SK-N-SH treated with all-trans-retinoic acid at 6 μM for 48 hours (cell line): ENCODE measurements at regions not wholly inside any gene's neighbourhood (a gene's known extent, or its start where the extent isn't known, plus 50 kb on each side); places are given as distances from the start of the nearest gene placed in this dataset.

Experiments
- ATAC-seq: fragments of 200-7000 bp; cut with Tn5 transposase; 3 replicates; pipeline ENCODE4 v1.9.1; 2020; ENCODE audit warnings: mild to moderate bottlenecking, moderate library complexity
- ARNTL ChIP-seq: fragments of 450-650 bp; formaldehyde crosslinking; IDR thresholded peaks from 2 replicates; pipeline ENCODE4 v1.5.0; 2020; ENCODE audit warnings: low read depth, mild to moderate bottlenecking, moderate library complexity, borderline replicate concordance
- BACH2 ChIP-seq: fragments of 250-450 bp; sonication (Bioruptor Pico); IDR thresholded peaks from 2 replicates; pipeline ENCODE4 v1.9.0; 2021; ENCODE audit warnings: mild to moderate bottlenecking, borderline replicate concordance
- CSDC2 ChIP-seq: fragments of 250-450 bp; sonication (Bioruptor Pico); IDR thresholded peaks from 2 replicates; pipeline ENCODE4 v1.5.0; 2020; ENCODE audit warnings: mild to moderate bottlenecking, moderate library complexity
- CSRNP3 ChIP-seq: fragments of 250-450 bp; sonication (Bioruptor Pico); IDR thresholded peaks from 2 replicates; pipeline ENCODE4 v1.5.1; 2021; ENCODE audit warnings: mild to moderate bottlenecking, moderate library complexity
- ESRRG ChIP-seq: fragments of 250-450 bp; sonication (Bioruptor Pico); IDR thresholded peaks from 2 replicates; pipeline ENCODE4 v1.6.1; 2021; ENCODE audit warnings: mild to moderate bottlenecking
- GLIS3 ChIP-seq: fragments of 250-450 bp; sonication (Bioruptor Pico); IDR thresholded peaks from 2 replicates; pipeline ENCODE4 v1.5.0; 2020; ENCODE audit warnings: mild to moderate bottlenecking, moderate library complexity
- ISL1 ChIP-seq: fragments of 250-450 bp; sonication (Bioruptor Pico); IDR thresholded peaks from 2 replicates; pipeline ENCODE4 v2.1.2; 2022; ENCODE audit warnings: mild to moderate bottlenecking, moderate library complexity
- OSR1 ChIP-seq: fragments of 250-450 bp; sonication (Bioruptor Pico); IDR thresholded peaks from 2 replicates; pipeline ENCODE4 v1.8.0; 2022; ENCODE audit warnings: moderate library complexity, mild to moderate bottlenecking, inconsistent platforms
- PPARA ChIP-seq: fragments of 250-450 bp; sonication (Bioruptor Pico); IDR thresholded peaks from 2 replicates; pipeline ENCODE4 v1.5.0; 2020; ENCODE audit warnings: mild to moderate bottlenecking, borderline replicate concordance
- RARB ChIP-seq: fragments of 250-450 bp; sonication (Bioruptor Pico); IDR thresholded peaks from 2 replicates; pipeline ENCODE4 v1.8.0; 2021; ENCODE audit warnings: mild to moderate bottlenecking, moderate library complexity
- SNAI2 ChIP-seq: fragments of 250-450 bp; sonication (Bioruptor Pico); IDR thresholded peaks from 2 replicates; pipeline ENCODE4 v1.5.0; 2020; ENCODE audit warnings: mild to moderate bottlenecking, moderate library complexity
- TCF4 ChIP-seq: fragments of 250-450 bp; sonication (Bioruptor Pico); IDR thresholded peaks from 2 replicates; pipeline ENCODE4 v1.8.0; 2021; ENCODE audit warnings: mild to moderate bottlenecking, moderate library complexity, borderline replicate concordance
- TOX ChIP-seq: fragments of 250-450 bp; sonication (Bioruptor Pico); IDR thresholded peaks from 2 replicates; pipeline ENCODE4 v1.8.0; 2021; ENCODE audit warnings: mild to moderate bottlenecking, moderate library complexity, borderline replicate concordance
- TSHZ2 ChIP-seq: fragments of 250-450 bp; sonication (Bioruptor Pico); IDR thresholded peaks from 2 replicates; pipeline ENCODE4 v1.5.0; 2020; ENCODE audit warnings: mild to moderate bottlenecking, moderate library complexity
- ZC3H10 ChIP-seq: fragments of 250-450 bp; sonication (Bioruptor Pico); IDR thresholded peaks from 2 replicates; pipeline ENCODE4 v1.5.1; 2021; ENCODE audit warnings: mild to moderate bottlenecking, moderate library complexity
- ZFP30 ChIP-seq: fragments of 450-650 bp; formaldehyde crosslinking; IDR thresholded peaks from 2 replicates; pipeline ENCODE4 v1.5.0; 2022; ENCODE audit warnings: mild to moderate bottlenecking, moderate library complexity
- ZNF565 ChIP-seq: fragments of 450-650 bp; formaldehyde crosslinking; conservative IDR thresholded peaks from 2 replicates; pipeline ENCODE4 v1.5.0; 2020; ENCODE audit warnings: low read depth, mild to moderate bottlenecking, moderate library complexity
- ZNF70 ChIP-seq: fragments of 450-650 bp; formaldehyde crosslinking; IDR thresholded peaks from 2 replicates; pipeline ENCODE4 v1.5.0; 2020; ENCODE audit warnings: mild to moderate bottlenecking, moderate library complexity
- ZNF8 ChIP-seq: fragments of 450-650 bp; formaldehyde crosslinking; IDR thresholded peaks from 2 replicates; pipeline ENCODE4 v1.5.0; 2020; ENCODE audit warnings: mild to moderate bottlenecking, moderate library complexity
- TF ChIP-seq, protein P1 (sequence below): fragments of 250-450 bp; sonication (Bioruptor Pico); IDR thresholded peaks from 2 replicates; pipeline ENCODE4 v1.8.0; 2021; ENCODE audit warnings: low read depth, mild to moderate bottlenecking, moderate library complexity, borderline replicate concordance
- TF ChIP-seq, protein P2 (sequence below): fragments of 250-450 bp; sonication (Bioruptor Pico); IDR thresholded peaks from 2 replicates; pipeline ENCODE4 v1.8.0; 2020; ENCODE audit warnings: mild to moderate bottlenecking, moderate library complexity, borderline replicate concordance
- TF ChIP-seq, protein P3 (sequence below): fragments of 250-450 bp; sonication (Bioruptor Pico); IDR thresholded peaks from 2 replicates; pipeline ENCODE4 v1.5.1; 2020; ENCODE audit warnings: low read depth, mild to moderate bottlenecking, moderate library complexity

GRCh38 chr2:33671198-33671597 lies 72.1 kb upstream of the FAM98A start:
- ATAC-seq: no peak
- no peak for TF ChIP-seq TCF4 (CRISPR knock-in tag)
- TF ChIP-seq BACH2 (CRISPR knock-in tag): no peak
- TF ChIP-seq ZFP30 (CRISPR knock-in tag): no peak
- TF ChIP-seq ZNF8 (CRISPR knock-in tag): no peak
- TF ChIP-seq ZNF565 (CRISPR knock-in tag): no peak
- TF ChIP-seq ZNF70 (CRISPR knock-in tag): no peak
- TF ChIP-seq, protein P1, sequence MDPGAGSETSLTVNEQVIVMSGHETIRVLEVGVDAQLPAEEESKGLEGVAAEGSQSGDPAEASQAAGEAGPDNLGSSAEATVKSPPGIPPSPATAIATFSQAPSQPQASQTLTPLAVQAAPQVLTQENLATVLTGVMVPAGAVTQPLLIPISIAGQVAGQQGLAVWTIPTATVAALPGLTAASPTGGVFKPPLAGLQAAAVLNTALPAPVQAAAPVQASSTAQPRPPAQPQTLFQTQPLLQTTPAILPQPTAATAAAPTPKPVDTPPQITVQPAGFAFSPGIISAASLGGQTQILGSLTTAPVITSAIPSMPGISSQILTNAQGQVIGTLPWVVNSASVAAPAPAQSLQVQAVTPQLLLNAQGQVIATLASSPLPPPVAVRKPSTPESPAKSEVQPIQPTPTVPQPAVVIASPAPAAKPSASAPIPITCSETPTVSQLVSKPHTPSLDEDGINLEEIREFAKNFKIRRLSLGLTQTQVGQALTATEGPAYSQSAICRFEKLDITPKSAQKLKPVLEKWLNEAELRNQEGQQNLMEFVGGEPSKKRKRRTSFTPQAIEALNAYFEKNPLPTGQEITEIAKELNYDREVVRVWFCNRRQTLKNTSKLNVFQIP (CRISPR knock-in tag): no peak
- TF ChIP-seq SNAI2: no peak
- no peak for TF ChIP-seq TSHZ2 (CRISPR knock-in tag)
- TF ChIP-seq CSRNP3 (CRISPR knock-in tag): no peak
- no peak for TF ChIP-seq PPARA (CRISPR knock-in tag)
- no peak for TF ChIP-seq ESRRG
- TF ChIP-seq OSR1 (CRISPR knock-in tag): no peak
- TF ChIP-seq RARB (CRISPR knock-in tag): no peak
- TF ChIP-seq ISL1 (CRISPR knock-in tag): no peak
- TF ChIP-seq ZC3H10 (CRISPR knock-in tag): no peak

DNA sequence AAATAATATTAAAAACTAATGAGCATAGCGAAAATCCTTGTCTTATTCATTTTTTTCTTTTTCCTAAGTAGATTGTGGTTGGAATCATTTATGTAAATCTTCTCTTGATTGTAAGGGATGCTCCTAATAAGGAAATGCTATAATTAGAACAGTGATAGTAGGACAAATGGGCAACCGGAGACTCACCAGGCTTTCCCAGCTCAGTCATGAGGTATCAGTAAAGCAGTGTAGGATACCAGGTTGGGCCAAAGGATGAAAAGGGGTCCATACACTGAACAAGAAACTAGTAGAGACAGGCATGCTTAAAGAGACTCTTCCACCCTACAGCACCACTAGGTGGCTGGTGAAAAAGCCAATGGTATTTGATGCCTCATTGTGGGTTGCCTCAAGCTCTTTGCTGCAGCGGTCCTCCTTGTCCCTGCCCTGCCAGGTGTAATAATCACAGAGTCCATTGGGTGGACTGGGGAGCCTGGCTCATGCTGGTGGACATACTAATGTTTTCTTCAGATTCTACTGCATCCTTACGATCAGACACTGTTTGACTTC lies 71.4 kb upstream of the FAM98A start:
- no peak; the same call in 2 of the 3 replicates for ATAC-seq
- TF ChIP-seq ZFP30 (CRISPR knock-in tag) (no peak), ZNF70 (CRISPR knock-in tag) (no peak), TOX (CRISPR knock-in tag) (no peak), SNAI2 (no peak), OSR1 (CRISPR knock-in tag) (no peak), ARNTL (CRISPR knock-in tag) (no peak), CSDC2 (no peak), PPARA (CRISPR knock-in tag) (no peak), RARB (CRISPR knock-in tag) (no peak), ESRRG (no peak), ZNF8 (CRISPR knock-in tag) (no peak), TCF4 (CRISPR knock-in tag) (no peak), GLIS3 (no peak)
- TF ChIP-seq, protein P1 (CRISPR knock-in tag): no peak
- TF ChIP-seq, protein P2, sequence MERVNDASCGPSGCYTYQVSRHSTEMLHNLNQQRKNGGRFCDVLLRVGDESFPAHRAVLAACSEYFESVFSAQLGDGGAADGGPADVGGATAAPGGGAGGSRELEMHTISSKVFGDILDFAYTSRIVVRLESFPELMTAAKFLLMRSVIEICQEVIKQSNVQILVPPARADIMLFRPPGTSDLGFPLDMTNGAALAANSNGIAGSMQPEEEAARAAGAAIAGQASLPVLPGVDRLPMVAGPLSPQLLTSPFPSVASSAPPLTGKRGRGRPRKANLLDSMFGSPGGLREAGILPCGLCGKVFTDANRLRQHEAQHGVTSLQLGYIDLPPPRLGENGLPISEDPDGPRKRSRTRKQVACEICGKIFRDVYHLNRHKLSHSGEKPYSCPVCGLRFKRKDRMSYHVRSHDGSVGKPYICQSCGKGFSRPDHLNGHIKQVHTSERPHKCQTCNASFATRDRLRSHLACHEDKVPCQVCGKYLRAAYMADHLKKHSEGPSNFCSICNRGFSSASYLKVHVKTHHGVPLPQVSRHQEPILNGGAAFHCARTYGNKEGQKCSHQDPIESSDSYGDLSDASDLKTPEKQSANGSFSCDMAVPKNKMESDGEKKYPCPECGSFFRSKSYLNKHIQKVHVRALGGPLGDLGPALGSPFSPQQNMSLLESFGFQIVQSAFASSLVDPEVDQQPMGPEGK (CRISPR knock-in tag): no peak

GRCh38 chr2:33666879-33667278 lies 67.8 kb upstream of the FAM98A start:
- ATAC-seq: no peak
- TF ChIP-seq, protein P3, sequence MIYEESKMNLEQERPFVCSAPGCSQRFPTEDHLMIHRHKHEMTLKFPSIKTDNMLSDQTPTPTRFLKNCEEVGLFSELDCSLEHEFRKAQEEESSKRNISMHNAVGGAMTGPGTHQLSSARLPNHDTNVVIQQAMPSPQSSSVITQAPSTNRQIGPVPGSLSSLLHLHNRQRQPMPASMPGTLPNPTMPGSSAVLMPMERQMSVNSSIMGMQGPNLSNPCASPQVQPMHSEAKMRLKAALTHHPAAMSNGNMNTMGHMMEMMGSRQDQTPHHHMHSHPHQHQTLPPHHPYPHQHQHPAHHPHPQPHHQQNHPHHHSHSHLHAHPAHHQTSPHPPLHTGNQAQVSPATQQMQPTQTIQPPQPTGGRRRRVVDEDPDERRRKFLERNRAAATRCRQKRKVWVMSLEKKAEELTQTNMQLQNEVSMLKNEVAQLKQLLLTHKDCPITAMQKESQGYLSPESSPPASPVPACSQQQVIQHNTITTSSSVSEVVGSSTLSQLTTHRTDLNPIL (CRISPR knock-in tag): no peak
- TF ChIP-seq CSRNP3 (CRISPR knock-in tag) (no peak), BACH2 (CRISPR knock-in tag) (no peak), ZNF565 (CRISPR knock-in tag) (no peak), OSR1 (CRISPR knock-in tag) (no peak), RARB (CRISPR knock-in tag) (no peak), ZFP30 (CRISPR knock-in tag) (no peak), ESRRG (no peak), ZNF8 (CRISPR knock-in tag) (no peak), SNAI2 (no peak), TOX (CRISPR knock-in tag) (no peak)
- TF ChIP-seq, protein P2 (CRISPR knock-in tag): no peak
